SK-N-SH (cell line): ENCODE measurements at regions not wholly inside any gene's neighbourhood (a gene's known extent, or its start where the extent isn't known, plus 50 kb on each side); places are given as distances from the start of the nearest gene placed in this dataset.

ENCODE experiments used
- CTCF ChIA-PET: fragments of 300-600, 350-600 bp; formaldehyde crosslinking; extraction: SDS; loops from one replicate; lab custom pipeline; 2021; lab: Yijun Ruan, JAX
- POLR2A ChIA-PET: fragments of 350-600 bp; sonication (Branson Sonifier 250); formaldehyde crosslinking; extraction: SDS; loops from one replicate; lab custom pipeline; 2020; ENCODE audit warnings: antibody characterized with exemption, inconsistent platforms; lab: Yijun Ruan, JAX
- DNase-seq: peaks from one replicate; pipeline ENCODE4 v3.0.0; 2012
- H2AFZ ChIP-seq: fragments of 200-600 bp; sonication (generic); 2 replicates; pipeline ENCODE4 v1.8.1; 2016; ENCODE audit warnings: antibody characterized with exemption, mild to moderate bottlenecking, low read depth
- H3F3A ChIP-seq: fragments of 200-600 bp; sonication (generic); replicated peaks from 2 replicates; pipeline ENCODE3; 2016; ENCODE audit warnings: antibody characterized with exemption, mild to moderate bottlenecking; ENCODE audit not compliant: insufficient read depth
- H3K27ac ChIP-seq, 2 experiments: fragments of 200-500 bp in 1 of 2; fragments of 200-600 bp in 1 of 2; sonication (Bioruptor generic) in 1 of 2; sonication (generic), shearing (Covaris generic) in 1 of 2; 2 replicates each; pipeline versions ENCODE4 v1.5.1 to v1.6.1; 2014 to 2016; ENCODE audit warnings: low read depth in 2 of 2, inconsistent platforms in 1 of 2, low read length in 1 of 2, mild to moderate bottlenecking in 1 of 2, mixed read lengths in 1 of 2
- H3K27me3 ChIP-seq: fragments of 200-600 bp; sonication (generic), shearing (Covaris generic); 2 replicates; pipeline ENCODE4 v1.6.1; 2016; ENCODE audit warnings: mixed run types; ENCODE audit not compliant: insufficient read depth
- H3K36me3 ChIP-seq, 2 experiments: fragments of 200-500 bp in 1 of 2; fragments of 200-600 bp in 1 of 2; sonication (Bioruptor generic) in 1 of 2; sonication (generic) in 1 of 2; replicated peaks in 1 of 2; 2 replicates each; pipeline versions ENCODE3 to v1.5.1; 2014 to 2016; ENCODE audit warnings: low read length in 1 of 2, mild to moderate bottlenecking in 1 of 2; ENCODE audit not compliant: insufficient read depth in 2 of 2, control insufficient read depth in 1 of 2
- H3K4me1 ChIP-seq, 2 experiments: fragments of 200-500 bp in 1 of 2; fragments of 200-600 bp in 1 of 2; sonication (Bioruptor generic) in 1 of 2; sonication (generic), shearing (Covaris generic) in 1 of 2; 2 replicates each; pipeline versions ENCODE4 v1.5.1 to v1.6.1; 2014 to 2016; ENCODE audit warnings: low read depth in 1 of 2, low read length in 1 of 2, mixed run types in 1 of 2; ENCODE audit not compliant: insufficient read depth in 2 of 2, control insufficient read depth in 1 of 2
- H3K4me2 ChIP-seq: fragments of 200-600 bp; sonication (generic), shearing (Covaris generic); 2 replicates; pipeline ENCODE4 v1.6.1; 2017; ENCODE audit warnings: mixed run types
- H3K4me3 ChIP-seq, 2 experiments: fragments of 200-500 bp in 1 of 2; fragments of 200-600 bp in 1 of 2; sonication (Bioruptor generic) in 1 of 2; sonication (generic), shearing (Covaris generic) in 1 of 2; 2 replicates each; pipeline versions ENCODE4 v1.5.1 to v1.8.1; 2014 to 2016; ENCODE audit warnings: low read depth in 2 of 2, inconsistent platforms in 1 of 2, low read length in 1 of 2, mild to moderate bottlenecking in 1 of 2, mixed read lengths in 1 of 2, moderate library complexity in 1 of 2
- H3K79me2 ChIP-seq: fragments of 200-600 bp; sonication (generic); 2 replicates; pipeline ENCODE4 v1.8.1; 2017; ENCODE audit warnings: mild to moderate bottlenecking; ENCODE audit not compliant: insufficient read depth
- H3K9ac ChIP-seq: fragments of 200-600 bp; sonication (generic); 2 replicates; pipeline ENCODE4 v1.6.1; 2017; ENCODE audit warnings: mixed run types
- H3K9me2 ChIP-seq: fragments of 200-600 bp; sonication (generic); 2 replicates; pipeline ENCODE4 v1.6.1; 2017; ENCODE audit warnings: mixed run types
- H3K9me3 ChIP-seq: fragments of 200-600 bp; sonication (generic); 2 replicates; pipeline ENCODE4 v1.6.1; 2017; ENCODE audit warnings: mixed run types, mild to moderate bottlenecking, moderate library complexity
- H4K20me1 ChIP-seq: fragments of 200-600 bp; sonication (generic); 2 replicates; pipeline ENCODE4 v1.6.1; 2017; ENCODE audit warnings: mild to moderate bottlenecking, mixed run types; ENCODE audit not compliant: insufficient read depth
- CHD2 ChIP-seq: fragments of 150-350 bp; IDR thresholded peaks from 2 replicates; pipeline ENCODE4 v1.6.1; 2018; ENCODE audit warnings: low read length; ENCODE audit not compliant: partially characterized antibody
- ELF1 ChIP-seq: IDR thresholded peaks from 2 replicates; pipeline ENCODE4 v1.4.0; 2012
- EP300 ChIP-seq, 2 experiments: IDR thresholded peaks; 2 replicates each; pipeline versions ENCODE4 v1.4.0 to v1.6.1; 2012; ENCODE audit warnings: borderline replicate concordance in 1 of 2, low read depth in 1 of 2, low read length in 1 of 2
- EZH2phosphoT487 ChIP-seq: fragments of 200-600 bp; sonication (generic); IDR thresholded peaks from 2 replicates; pipeline ENCODE4 v1.6.1; 2017; ENCODE audit warnings: low read depth, mixed run types, mild to moderate bottlenecking, antibody characterized with exemption, moderate library complexity, borderline replicate concordance
- FOXM1 ChIP-seq: IDR thresholded peaks from 2 replicates; pipeline ENCODE4 v1.4.0; 2012; ENCODE audit warnings: low read depth, mild to moderate bottlenecking
- GABPA ChIP-seq: IDR thresholded peaks from 2 replicates; pipeline ENCODE4 v1.4.0; 2012; ENCODE audit warnings: low read depth, mild to moderate bottlenecking
- GATA2 ChIP-seq: sonication (generic); formaldehyde crosslinking; IDR thresholded peaks from 2 replicates; pipeline ENCODE4 v1.5.0; 2020; ENCODE audit warnings: mild to moderate bottlenecking, missing genetic modification reagents
- JUND ChIP-seq: IDR thresholded peaks from 2 replicates; pipeline ENCODE4 v1.4.0; 2012
- NFIC ChIP-seq: IDR thresholded peaks from 2 replicates; pipeline ENCODE4 v1.4.0; 2012; ENCODE audit warnings: borderline replicate concordance
- NRF1 ChIP-seq: IDR thresholded peaks from 2 replicates; pipeline ENCODE4 v1.6.1; 2012; ENCODE audit warnings: low read depth, mild to moderate bottlenecking, low read length
- RAD21 ChIP-seq: IDR thresholded peaks from 2 replicates; pipeline ENCODE4 v1.6.1; 2012; ENCODE audit warnings: mild to moderate bottlenecking, low read length
- RFX5 ChIP-seq: IDR thresholded peaks from 2 replicates; pipeline ENCODE4 v1.6.1; 2012; ENCODE audit warnings: mild to moderate bottlenecking, improper control_type of control experiment, low read length
- SIN3A ChIP-seq: IDR thresholded peaks from 2 replicates; pipeline ENCODE4 v1.6.1; 2012; ENCODE audit warnings: low read depth, mild to moderate bottlenecking, low read length, moderate library complexity, borderline replicate concordance
- SMC3 ChIP-seq: IDR thresholded peaks from 2 replicates; pipeline ENCODE4 v1.6.1; 2012; ENCODE audit warnings: low read depth, low read length, improper control_type of control experiment
- TCF12 ChIP-seq: IDR thresholded peaks from 2 replicates; pipeline ENCODE4 v1.4.0; 2012
- TEAD4 ChIP-seq: IDR thresholded peaks from 2 replicates; pipeline ENCODE4 v1.4.0; 2012; ENCODE audit warnings: mild to moderate bottlenecking, borderline replicate concordance; ENCODE audit not compliant: insufficient read depth
- USF1 ChIP-seq: IDR thresholded peaks from 2 replicates; pipeline ENCODE4 v1.4.0; 2012; ENCODE audit warnings: low read depth, borderline replicate concordance
- WGBS: methylation state at CpG from one replicate; pipeline ENCODE4 v1.1.6; 2017; ENCODE audit warnings: low lambda C conversion rate; 5-methylcytosine and 5-hydroxymethylcytosine counted together
- TF ChIP-seq, protein P1 (sequence below): fragments of 200-600 bp; sonication (generic); IDR thresholded peaks from 2 replicates; pipeline ENCODE4 v1.6.1; 2017; ENCODE audit warnings: antibody characterized with exemption, mild to moderate bottlenecking, moderate library complexity
- TF ChIP-seq, protein P2 (sequence below): IDR thresholded peaks from 2 replicates; pipeline ENCODE4 v1.4.0; 2012; ENCODE audit warnings: low read depth
- TF ChIP-seq, protein P3 (sequence below): IDR thresholded peaks from 2 replicates; pipeline ENCODE4 v1.6.1; 2012; ENCODE audit warnings: mild to moderate bottlenecking, low read depth, low read length, moderate library complexity

DNA sequence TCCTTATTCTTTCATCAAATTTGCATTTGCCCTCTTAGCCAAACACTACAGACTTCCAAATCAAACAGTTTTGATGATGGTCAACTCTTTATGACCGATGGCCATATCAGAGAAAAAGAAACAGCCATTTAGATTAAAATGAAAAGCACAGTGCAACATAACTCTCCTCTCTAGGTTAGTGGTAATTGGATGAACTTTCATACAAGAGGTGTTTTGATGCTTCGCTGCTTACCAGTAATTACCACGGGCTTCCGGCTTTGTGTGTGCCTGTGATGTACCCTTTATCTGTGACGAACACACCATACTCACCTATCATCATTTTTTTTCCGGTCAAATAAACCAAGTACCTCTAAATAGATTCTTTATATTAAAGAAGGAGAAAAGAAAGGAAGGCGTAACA lies 181.8 kb downstream of the FOXA2 start:
- DNase-seq = no peak
- Histone ChIP-seq H3K79me2 (no peaks in the 10 kb centered on the region), H3K4me1 (no peaks in the 10 kb centered on the region), H2AFZ (no peak overlapping the region), H3K9ac (no peak overlapping the region), H3K4me3 (0 out of 4 replicates have a peak overlapping the region, but pooled peaks of 1 of the 2 experiments have one; percentile 49), H3K36me3 (no peaks in the 10 kb centered on the region), H3K4me2 (no peak overlapping the region), H3K27ac (no peak overlapping the region), H3K9me3 (no peaks in the 10 kb centered on the region), H4K20me1 (no peaks in the 10 kb centered on the region), H3K9me2 (no peaks in the 10 kb centered on the region), H3K27me3 (peaks cover 60% of the 10 kb centered on the region), H3F3A (no peaks in the 10 kb centered on the region)
- POLR2A ChIA-PET = no interaction called here
- CTCF ChIA-PET = no interaction called here
- WGBS = 16% methylated on average over 7 of the region's 7 CpGs
- TF ChIP-seq SMC3 (no peak), RFX5 (no peak), JUND (no peak), EZH2phosphoT487 (no peak), RAD21 (no peak), TCF12 (no peak), NRF1 (no peak), ELF1 (no peak), TEAD4 (no peak)

DNA sequence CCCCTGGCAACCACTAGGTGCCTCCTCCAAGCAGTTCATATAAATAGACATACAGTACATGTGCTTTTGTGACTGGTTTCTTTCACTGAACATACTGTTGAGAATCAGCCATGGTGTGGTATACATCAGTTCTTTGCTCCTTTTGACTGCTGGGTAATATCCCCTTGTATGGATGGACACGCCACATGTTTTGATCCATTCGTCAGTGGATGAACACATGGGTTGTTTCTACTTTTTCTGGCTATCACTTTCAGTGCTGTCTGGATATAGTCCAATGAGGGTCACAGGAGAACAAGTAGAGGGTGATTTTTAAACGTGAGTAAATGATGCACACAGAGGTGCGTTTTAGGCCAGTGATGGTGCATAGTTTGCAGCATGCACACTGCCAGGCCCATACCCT lies 183.9 kb downstream of the FOXA2 start:
- H3K27me3 ChIP-seq = peaks cover 57% of the 10 kb centered on the region
- H3K9me2 ChIP-seq = no peaks in the 10 kb centered on the region
- no peak overlapping the region for H3K4me3 ChIP-seq
- CTCF ChIA-PET = no interaction called here
- no peak overlapping the region for H2AFZ ChIP-seq
- H3K4me2 ChIP-seq = no peak overlapping the region
- H4K20me1 ChIP-seq = no peaks in the 10 kb centered on the region
- H3K79me2 ChIP-seq = no peaks in the 10 kb centered on the region
- H3K9ac ChIP-seq = no peak overlapping the region
- WGBS = 9% methylated on average over 4 of the region's 4 CpGs
- H3K27ac ChIP-seq = no peak overlapping the region
- no peaks in the 10 kb centered on the region for H3K9me3 ChIP-seq
- POLR2A ChIA-PET = no interaction called here
- H3K36me3 ChIP-seq = no peaks in the 10 kb centered on the region
- no peaks in the 10 kb centered on the region for H3F3A ChIP-seq
- DNase-seq = no peak
- TF ChIP-seq SMC3 = no peak
- TF ChIP-seq, protein P1, sequence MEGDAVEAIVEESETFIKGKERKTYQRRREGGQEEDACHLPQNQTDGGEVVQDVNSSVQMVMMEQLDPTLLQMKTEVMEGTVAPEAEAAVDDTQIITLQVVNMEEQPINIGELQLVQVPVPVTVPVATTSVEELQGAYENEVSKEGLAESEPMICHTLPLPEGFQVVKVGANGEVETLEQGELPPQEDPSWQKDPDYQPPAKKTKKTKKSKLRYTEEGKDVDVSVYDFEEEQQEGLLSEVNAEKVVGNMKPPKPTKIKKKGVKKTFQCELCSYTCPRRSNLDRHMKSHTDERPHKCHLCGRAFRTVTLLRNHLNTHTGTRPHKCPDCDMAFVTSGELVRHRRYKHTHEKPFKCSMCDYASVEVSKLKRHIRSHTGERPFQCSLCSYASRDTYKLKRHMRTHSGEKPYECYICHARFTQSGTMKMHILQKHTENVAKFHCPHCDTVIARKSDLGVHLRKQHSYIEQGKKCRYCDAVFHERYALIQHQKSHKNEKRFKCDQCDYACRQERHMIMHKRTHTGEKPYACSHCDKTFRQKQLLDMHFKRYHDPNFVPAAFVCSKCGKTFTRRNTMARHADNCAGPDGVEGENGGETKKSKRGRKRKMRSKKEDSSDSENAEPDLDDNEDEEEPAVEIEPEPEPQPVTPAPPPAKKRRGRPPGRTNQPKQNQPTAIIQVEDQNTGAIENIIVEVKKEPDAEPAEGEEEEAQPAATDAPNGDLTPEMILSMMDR = no peak
- TF ChIP-seq EP300 (IDR thresholded peaks at IDR 0.05; ENCODE audit: borderline replicate concordance in 1 of 2, low read depth in 1 of 2, low read length in 1 of 2) = no peak
- no peak for TF ChIP-seq SIN3A
- TF ChIP-seq GABPA = no peak
- TF ChIP-seq, protein P2, sequence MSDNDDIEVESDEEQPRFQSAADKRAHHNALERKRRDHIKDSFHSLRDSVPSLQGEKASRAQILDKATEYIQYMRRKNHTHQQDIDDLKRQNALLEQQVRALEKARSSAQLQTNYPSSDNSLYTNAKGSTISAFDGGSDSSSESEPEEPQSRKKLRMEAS = no peak
- TF ChIP-seq, protein P3, sequence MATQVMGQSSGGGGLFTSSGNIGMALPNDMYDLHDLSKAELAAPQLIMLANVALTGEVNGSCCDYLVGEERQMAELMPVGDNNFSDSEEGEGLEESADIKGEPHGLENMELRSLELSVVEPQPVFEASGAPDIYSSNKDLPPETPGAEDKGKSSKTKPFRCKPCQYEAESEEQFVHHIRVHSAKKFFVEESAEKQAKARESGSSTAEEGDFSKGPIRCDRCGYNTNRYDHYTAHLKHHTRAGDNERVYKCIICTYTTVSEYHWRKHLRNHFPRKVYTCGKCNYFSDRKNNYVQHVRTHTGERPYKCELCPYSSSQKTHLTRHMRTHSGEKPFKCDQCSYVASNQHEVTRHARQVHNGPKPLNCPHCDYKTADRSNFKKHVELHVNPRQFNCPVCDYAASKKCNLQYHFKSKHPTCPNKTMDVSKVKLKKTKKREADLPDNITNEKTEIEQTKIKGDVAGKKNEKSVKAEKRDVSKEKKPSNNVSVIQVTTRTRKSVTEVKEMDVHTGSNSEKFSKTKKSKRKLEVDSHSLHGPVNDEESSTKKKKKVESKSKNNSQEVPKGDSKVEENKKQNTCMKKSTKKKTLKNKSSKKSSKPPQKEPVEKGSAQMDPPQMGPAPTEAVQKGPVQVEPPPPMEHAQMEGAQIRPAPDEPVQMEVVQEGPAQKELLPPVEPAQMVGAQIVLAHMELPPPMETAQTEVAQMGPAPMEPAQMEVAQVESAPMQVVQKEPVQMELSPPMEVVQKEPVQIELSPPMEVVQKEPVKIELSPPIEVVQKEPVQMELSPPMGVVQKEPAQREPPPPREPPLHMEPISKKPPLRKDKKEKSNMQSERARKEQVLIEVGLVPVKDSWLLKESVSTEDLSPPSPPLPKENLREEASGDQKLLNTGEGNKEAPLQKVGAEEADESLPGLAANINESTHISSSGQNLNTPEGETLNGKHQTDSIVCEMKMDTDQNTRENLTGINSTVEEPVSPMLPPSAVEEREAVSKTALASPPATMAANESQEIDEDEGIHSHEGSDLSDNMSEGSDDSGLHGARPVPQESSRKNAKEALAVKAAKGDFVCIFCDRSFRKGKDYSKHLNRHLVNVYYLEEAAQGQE = no peak
- no peak for TF ChIP-seq USF1
- TF ChIP-seq FOXM1 = no peak
- TF ChIP-seq NFIC = no peak
- no peak for TF ChIP-seq NRF1
- TF ChIP-seq GATA2 (CRISPR knock-in tag) = no peak
- TF ChIP-seq TEAD4 = no peak
- no peak for TF ChIP-seq CHD2
- H3K4me1 ChIP-seq = no peaks in the 10 kb centered on the region
